ENCODE measurements at regions not wholly inside any gene's neighbourhood (a gene's known extent, or its start where the extent isn't known, plus 50 kb on each side); places are given as distances from the start of the nearest gene placed in this dataset.

GRCh38 chr12:23108957-23109356, 484.0 kb downstream of the ETNK1 start:
- no peak for TF ChIP-seq CTCF (tag by site-specific recombination; IDR thresholded peaks at IDR 0.05)
- no peak for TF ChIP-seq FEZF1 (tag by site-specific recombination; IDR thresholded peaks at IDR 0.05)
- no peak for TF ChIP-seq ZNF792 (tag by site-specific recombination; IDR thresholded peaks at IDR 0.05)
